ENCODE measurements at regions not wholly inside any gene's neighbourhood (a gene's known extent, or its start where the extent isn't known, plus 50 kb on each side); places are given as distances from the start of the nearest gene placed in this dataset.

GRCh38 chr6:74646461-74646860 is 559.4 kb downstream of the COL12A1 start:
- no peak for TF ChIP-seq CTCF (IDR thresholded peaks at IDR 0.05)
- no peak for TF ChIP-seq EZH2 (IDR thresholded peaks at IDR 0.05)
